WTC11 (cell line): ENCODE measurements at regions not wholly inside any gene's neighbourhood (a gene's known extent, or its start where the extent isn't known, plus 50 kb on each side); places are given as distances from the start of the nearest gene placed in this dataset.

Experiments used
- ATAC-seq: fragments of 200-7000 bp; cut with Tn5 transposase; 2 replicates; pipeline ENCODE4 v1.10.0; 2021; ENCODE audit warnings: mild to moderate bottlenecking, moderate library complexity
- CTCF ChIA-PET: fragments of 300-600 bp; sonication (Branson Sonifier 250); formaldehyde crosslinking; loops from one replicate; lab custom pipeline; 2021; ENCODE audit warnings: antibody characterized with exemption; lab: Charles Lee
- POLR2A ChIA-PET: fragments of 350-600 bp; sonication (Branson Sonifier 250); formaldehyde crosslinking; loops from one replicate; lab custom pipeline; 2021; ENCODE audit warnings: antibody characterized with exemption; lab: Charles Lee
- DNase-seq: peaks from one replicate; pipeline ENCODE4 v3.0.0; 2021; ENCODE audit warnings: low spot score
- H3K27ac Mint-ChIP-seq: 2 replicates; pipeline ENCODE4 v1.8.0; 2021; ENCODE audit warnings: mixed read lengths
- H3K27me3 Mint-ChIP-seq: 2 replicates; pipeline ENCODE4 v1.8.0; 2021; ENCODE audit warnings: low read depth, mild to moderate bottlenecking, moderate library complexity, mixed read lengths
- H3K36me3 Mint-ChIP-seq: 2 replicates; pipeline ENCODE4 v1.8.0; 2021; ENCODE audit warnings: mixed read lengths
- H3K4me1 Mint-ChIP-seq: 2 replicates; pipeline ENCODE4 v1.8.0; 2022; ENCODE audit warnings: mixed read lengths
- H3K4me3 Mint-ChIP-seq: 2 replicates; pipeline ENCODE4 v1.8.0; 2021; ENCODE audit warnings: mild to moderate bottlenecking, moderate library complexity, mixed read lengths
- H3K9me3 Mint-ChIP-seq: 2 replicates; pipeline ENCODE4 v1.8.0; 2021; ENCODE audit warnings: mixed read lengths
- ATF3 ChIP-seq: sonication (generic); formaldehyde crosslinking; conservative IDR thresholded peaks from 2 replicates; pipeline ENCODE4 v1.8.1; 2022; ENCODE audit warnings: mild to moderate bottlenecking, missing genetic modification reagents
- CBFB ChIP-seq: sonication (generic); formaldehyde crosslinking; IDR thresholded peaks from 2 replicates; pipeline ENCODE4 v1.8.1; 2022; ENCODE audit warnings: mild to moderate bottlenecking, low read depth, missing genetic modification reagents
- E2F1 ChIP-seq: sonication (generic); formaldehyde crosslinking; IDR thresholded peaks from 2 replicates; pipeline ENCODE4 v1.8.0; 2022; ENCODE audit warnings: mild to moderate bottlenecking, missing genetic modification reagents
- ESRRA ChIP-seq: sonication (generic); formaldehyde crosslinking; IDR thresholded peaks from 2 replicates; pipeline ENCODE4 v1.8.1; 2022; ENCODE audit warnings: mild to moderate bottlenecking, missing genetic modification reagents, borderline replicate concordance
- FOXJ3 ChIP-seq: sonication (generic); formaldehyde crosslinking; IDR thresholded peaks from 2 replicates; pipeline ENCODE4 v1.9.0; 2021; ENCODE audit warnings: missing genetic modification reagents, mild to moderate bottlenecking, borderline replicate concordance
- FOXK1 ChIP-seq: sonication (generic); formaldehyde crosslinking; IDR thresholded peaks from 2 replicates; pipeline ENCODE4 v1.8.0; 2022; ENCODE audit warnings: mild to moderate bottlenecking, moderate library complexity, missing genetic modification reagents
- HMGXB4 ChIP-seq: sonication (generic); formaldehyde crosslinking; IDR thresholded peaks from 2 replicates; pipeline ENCODE4 v1.8.1; 2023; ENCODE audit warnings: mild to moderate bottlenecking, moderate library complexity, missing genetic modification reagents
- KAT7 ChIP-seq: sonication (generic); formaldehyde crosslinking; IDR thresholded peaks from 2 replicates; pipeline ENCODE4 v1.8.1; 2023; ENCODE audit warnings: missing genetic modification reagents, mild to moderate bottlenecking, borderline replicate concordance
- NFYB ChIP-seq: sonication (generic); formaldehyde crosslinking; conservative IDR thresholded peaks from 2 replicates; pipeline ENCODE4 v1.8.0; 2022; ENCODE audit warnings: low read depth, missing genetic modification reagents
- NR1H2 ChIP-seq: sonication (generic); formaldehyde crosslinking; IDR thresholded peaks from 2 replicates; pipeline ENCODE4 v1.9.0; 2021; ENCODE audit warnings: mild to moderate bottlenecking, moderate library complexity, missing genetic modification reagents
- RELA ChIP-seq: sonication (generic); formaldehyde crosslinking; IDR thresholded peaks from 2 replicates; pipeline ENCODE4 v1.8.1; 2022; ENCODE audit warnings: missing genetic modification reagents, mild to moderate bottlenecking, borderline replicate concordance
- SOX15 ChIP-seq: fragments of 250-450 bp; sonication (Bioruptor Pico); IDR thresholded peaks from 2 replicates; pipeline ENCODE4 v1.9.0; 2021; ENCODE audit warnings: mild to moderate bottlenecking
- TCF7 ChIP-seq: sonication (generic); formaldehyde crosslinking; IDR thresholded peaks from 2 replicates; pipeline ENCODE4 v1.8.0; 2022; ENCODE audit warnings: mild to moderate bottlenecking, low read depth, missing genetic modification reagents, moderate library complexity
- ZBTB21 ChIP-seq: sonication (generic); formaldehyde crosslinking; IDR thresholded peaks from 2 replicates; pipeline ENCODE4 v1.8.1; 2023; ENCODE audit warnings: mild to moderate bottlenecking, missing genetic modification reagents, borderline replicate concordance
- ZNF138 ChIP-seq: sonication (generic); formaldehyde crosslinking; conservative IDR thresholded peaks from 2 replicates; pipeline ENCODE4 v1.8.1; 2022; ENCODE audit warnings: mild to moderate bottlenecking, moderate library complexity, missing genetic modification reagents
- ZNF281 ChIP-seq: sonication (generic); formaldehyde crosslinking; IDR thresholded peaks from 2 replicates; pipeline ENCODE4 v1.8.0; 2023; ENCODE audit warnings: mild to moderate bottlenecking, missing genetic modification reagents
- ZNF512 ChIP-seq: sonication (generic); formaldehyde crosslinking; IDR thresholded peaks from 2 replicates; pipeline ENCODE4 v1.8.1; 2022; ENCODE audit warnings: missing genetic modification reagents, borderline replicate concordance
- ZNF671 ChIP-seq: fragments of 250-450 bp; sonication (Bioruptor Pico); IDR thresholded peaks from 2 replicates; pipeline ENCODE4 v1.8.0; 2021; ENCODE audit warnings: mild to moderate bottlenecking
- TF ChIP-seq, protein P1 (sequence below): sonication (generic); formaldehyde crosslinking; IDR thresholded peaks from 2 replicates; pipeline ENCODE4 v1.8.1; 2022; ENCODE audit warnings: mild to moderate bottlenecking, moderate library complexity, missing genetic modification reagents
- TF ChIP-seq, protein P2 (sequence below): fragments of 250-450 bp; sonication (Bioruptor Pico); IDR thresholded peaks from 2 replicates; pipeline ENCODE4 v2.1.2; 2022; ENCODE audit warnings: mild to moderate bottlenecking, moderate library complexity

DNA sequence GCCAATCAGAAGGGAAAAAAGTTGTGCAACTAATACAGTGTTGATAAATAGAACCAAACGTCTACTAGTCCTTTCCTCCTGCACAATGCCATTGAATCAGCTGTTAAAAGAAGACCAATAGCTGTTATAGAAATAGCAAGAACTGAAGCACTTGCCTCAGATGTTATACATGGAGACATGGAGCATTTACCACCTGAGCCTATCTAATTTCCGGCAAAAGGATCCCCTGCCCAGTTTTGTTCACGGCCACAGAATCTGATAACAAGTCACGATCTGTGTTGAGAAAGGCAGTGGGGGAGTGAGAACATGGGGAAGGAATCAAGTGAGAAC, 285.4 kb downstream of the ZEB2 start:
- no peak for TF ChIP-seq CBFB (CRISPR knock-in tag)
- no peak for TF ChIP-seq ZNF671 (CRISPR knock-in tag)
- TF ChIP-seq, all 79 proteins: peak for 0
- CTCF ChIA-PET = no interaction called here
- Mint-ChIP-seq H3K4me1 (peaks cover 63% of the 10 kb centered on the region), H3K4me3 (no peak overlapping the region), H3K36me3 (no peaks in the 10 kb centered on the region), H3K9me3 (no peaks in the 10 kb centered on the region), H3K27ac (no peak overlapping the region), H3K27me3 (no peaks in the 10 kb centered on the region)
- DNase-seq = no peak
- ATAC-seq = no peak
- POLR2A ChIA-PET = no interaction called here

- ChIA-PET POLR2A (no interaction called here), CTCF (no interaction called here)
- no peaks in the 10 kb centered on the region for H3K36me3 Mint-ChIP-seq
- no peak overlapping the region for H3K4me3 Mint-ChIP-seq
- ATAC-seq (no peak), DNase-seq (no peak)
- H3K4me1 Mint-ChIP-seq = peaks cover 60% of the 10 kb centered on the region
- no peaks in the 10 kb centered on the region for H3K9me3 Mint-ChIP-seq
- H3K27me3 Mint-ChIP-seq = no peaks in the 10 kb centered on the region
- no peak for TF ChIP-seq SOX15 (CRISPR knock-in tag)
- TF ChIP-seq ZNF281 (CRISPR knock-in tag) = no peak
- no peak for TF ChIP-seq FOXJ3 (CRISPR knock-in tag)
- TF ChIP-seq KAT7 = no peak
- no peak for TF ChIP-seq FOXK1 (CRISPR knock-in tag)
- no peak for TF ChIP-seq ATF3 (CRISPR knock-in tag)
- no peak for TF ChIP-seq TCF7
- no peak for TF ChIP-seq ESRRA (CRISPR knock-in tag)
- no peak for TF ChIP-seq NFYB (CRISPR knock-in tag)
- H3K27ac Mint-ChIP-seq = no peak overlapping the region
Observed at GRCh38 chr2:144233733-144234541, 286.0 kb downstream of the ZEB2 start.

DNA sequence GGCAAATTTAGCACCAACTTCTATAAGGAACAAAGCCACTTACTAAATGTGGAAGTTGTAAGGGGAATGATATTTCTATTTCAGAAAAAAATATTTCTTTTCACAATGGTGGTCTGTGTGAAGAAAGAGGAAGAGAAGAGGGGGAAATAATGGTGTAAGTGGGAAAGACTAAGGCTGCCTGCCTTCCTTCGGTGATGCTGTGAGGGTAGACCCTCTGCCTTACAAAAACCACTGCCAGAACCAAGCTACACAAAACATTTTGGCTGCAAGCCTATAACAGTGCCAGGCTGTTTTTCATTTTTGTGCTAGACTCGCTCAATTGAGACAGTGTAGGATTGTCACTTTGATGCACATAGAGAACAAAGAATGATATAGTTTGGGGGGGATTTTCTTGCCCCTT, 286.6 kb downstream of the ZEB2 start:
- H3K27me3 Mint-ChIP-seq = no peaks in the 10 kb centered on the region
- DNase-seq = no peak
- peaks cover 54% of the 10 kb centered on the region for H3K4me1 Mint-ChIP-seq
- H3K27ac Mint-ChIP-seq = no peak overlapping the region
- H3K9me3 Mint-ChIP-seq = no peaks in the 10 kb centered on the region
- no peak overlapping the region for H3K4me3 Mint-ChIP-seq
- ChIA-PET POLR2A (no interaction called here), CTCF (no interaction called here)
- no peak for ATAC-seq
- H3K36me3 Mint-ChIP-seq = no peaks in the 10 kb centered on the region
- TF ChIP-seq, protein P1, sequence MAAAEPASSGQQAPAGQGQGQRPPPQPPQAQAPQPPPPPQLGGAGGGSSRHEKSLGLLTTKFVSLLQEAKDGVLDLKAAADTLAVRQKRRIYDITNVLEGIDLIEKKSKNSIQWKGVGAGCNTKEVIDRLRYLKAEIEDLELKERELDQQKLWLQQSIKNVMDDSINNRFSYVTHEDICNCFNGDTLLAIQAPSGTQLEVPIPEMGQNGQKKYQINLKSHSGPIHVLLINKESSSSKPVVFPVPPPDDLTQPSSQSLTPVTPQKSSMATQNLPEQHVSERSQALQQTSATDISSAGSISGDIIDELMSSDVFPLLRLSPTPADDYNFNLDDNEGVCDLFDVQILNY = no peak
- TF ChIP-seq ZBTB21 (CRISPR knock-in tag) (no peak), ZNF138 (CRISPR knock-in tag) (no peak), ZNF512 (CRISPR knock-in tag) (no peak), ATF3 (CRISPR knock-in tag) (no peak), HMGXB4 (CRISPR knock-in tag) (no peak), NR1H2 (CRISPR knock-in tag) (no peak), E2F1 (CRISPR knock-in tag) (no peak), RELA (CRISPR knock-in tag) (no peak)
- TF ChIP-seq, protein P2, sequence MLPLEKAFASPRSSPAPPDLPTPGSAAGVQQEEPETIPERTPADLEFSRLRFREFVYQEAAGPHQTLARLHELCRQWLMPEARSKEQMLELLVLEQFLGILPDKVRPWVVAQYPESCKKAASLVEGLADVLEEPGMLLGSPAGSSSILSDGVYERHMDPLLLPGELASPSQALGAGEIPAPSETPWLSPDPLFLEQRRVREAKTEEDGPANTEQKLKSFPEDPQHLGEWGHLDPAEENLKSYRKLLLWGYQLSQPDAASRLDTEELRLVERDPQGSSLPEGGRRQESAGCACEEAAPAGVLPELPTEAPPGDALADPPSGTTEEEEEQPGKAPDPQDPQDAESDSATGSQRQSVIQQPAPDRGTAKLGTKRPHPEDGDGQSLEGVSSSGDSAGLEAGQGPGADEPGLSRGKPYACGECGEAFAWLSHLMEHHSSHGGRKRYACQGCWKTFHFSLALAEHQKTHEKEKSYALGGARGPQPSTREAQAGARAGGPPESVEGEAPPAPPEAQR = no peak
